Endometrium (tissue), 2 donors: ENCODE measurements at regions not wholly inside any gene's neighbourhood (a gene's known extent, or its start where the extent isn't known, plus 50 kb on each side); places are given as distances from the start of the nearest gene placed in this dataset.

Source experiments
- FAIRE-seq: peaks from 2 replicates; lab custom pipeline; 2012; peaks lifted over from hg19 to GRCh38; lab: Jason Lieb, UNC
- donor health status: control.
- donor health status: control.

DNA sequence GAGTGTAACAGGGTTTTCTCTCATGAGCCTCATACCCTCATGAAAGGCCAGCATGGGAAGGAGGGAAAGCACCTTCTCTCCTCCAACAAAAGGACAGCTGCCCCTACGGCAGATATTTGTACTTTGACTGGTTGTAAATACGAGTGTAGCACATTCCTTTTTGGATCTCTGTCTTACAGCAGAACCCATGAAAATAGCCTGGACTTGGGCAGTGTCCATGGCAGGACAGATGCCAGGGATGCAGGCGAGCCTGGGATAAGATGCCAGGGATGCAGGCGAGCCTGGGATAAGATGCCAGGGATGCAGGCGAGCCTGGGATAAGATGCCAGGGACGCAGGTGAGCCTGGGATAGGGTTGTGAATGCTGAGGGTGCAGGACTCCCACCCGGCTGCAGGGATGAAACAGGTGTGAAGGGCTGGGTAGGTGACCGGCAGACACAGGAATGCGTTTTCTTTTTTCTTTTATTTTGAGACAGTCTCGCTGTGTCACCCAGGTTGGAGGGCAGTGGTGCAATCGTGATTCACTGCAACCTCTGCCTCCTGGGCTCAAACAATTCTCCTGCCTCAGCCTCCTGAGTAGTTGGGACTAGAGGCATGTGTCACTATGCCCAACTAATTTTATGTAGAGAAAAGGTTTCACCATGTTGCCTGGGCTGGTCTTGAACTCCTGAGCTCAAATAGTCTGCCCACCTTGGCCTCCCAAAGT lies 120.0 kb downstream of the BEGAIN start:
- no peak for FAIRE-seq

- FAIRE-seq, result no peak
These were observed 119.3 kb downstream of the BEGAIN start for GRCh38 chr14:100467939-100468338.

GRCh38 chr14:100468557-100468956 lies 118.7 kb downstream of the BEGAIN start:
- FAIRE-seq, result no peak

GRCh38 chr14:100469632-100470522 lies 117.3 kb downstream of the BEGAIN start:
- no peak for FAIRE-seq

GRCh38 chr14:100470523-100470897 lies 116.7 kb downstream of the BEGAIN start:
- no peak for FAIRE-seq

- no peak for FAIRE-seq
These were observed 115.7 kb downstream of the BEGAIN start for GRCh38 chr14:100471441-100472093.

DNA sequence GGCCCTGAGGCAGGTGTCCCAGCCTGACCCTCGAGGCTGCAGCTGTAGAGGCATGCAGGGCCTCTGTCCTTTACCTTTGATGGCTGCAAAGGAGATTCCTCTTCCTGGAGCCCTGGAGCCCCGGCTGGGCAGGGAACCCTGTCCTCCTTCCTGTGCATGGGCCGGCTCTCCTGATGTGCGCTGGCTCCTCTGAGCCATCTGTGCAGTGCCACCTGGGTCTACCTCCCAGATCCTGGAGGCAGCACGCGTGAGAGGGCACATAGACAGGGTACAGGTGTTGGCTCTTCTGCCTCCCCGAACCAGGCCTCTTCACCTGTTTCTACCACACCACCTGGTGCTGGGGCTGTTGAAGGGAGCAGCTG lies 115.1 kb downstream of the BEGAIN start:
- FAIRE-seq, result no peak

DNA sequence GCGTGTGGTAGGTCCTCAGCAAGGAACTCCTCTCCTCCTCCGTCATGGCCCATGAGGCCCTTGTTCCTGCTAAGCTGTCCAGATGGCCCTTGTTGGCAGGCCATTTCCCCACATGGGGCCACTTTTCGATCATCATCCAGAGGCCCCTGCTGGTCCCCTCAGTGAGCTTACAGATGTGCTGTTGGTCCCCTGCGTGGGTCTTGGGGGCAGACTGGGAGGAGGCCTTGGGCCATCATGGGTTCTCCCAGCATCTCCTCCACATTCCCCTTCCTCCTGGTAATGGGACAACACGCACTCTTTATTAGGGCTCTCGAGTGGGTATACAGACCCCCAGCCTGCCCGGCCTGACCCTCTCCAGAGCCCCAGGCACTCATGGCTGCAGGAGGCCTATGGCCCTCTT lies 114.7 kb downstream of the BEGAIN start:
- no peak for FAIRE-seq

DNA sequence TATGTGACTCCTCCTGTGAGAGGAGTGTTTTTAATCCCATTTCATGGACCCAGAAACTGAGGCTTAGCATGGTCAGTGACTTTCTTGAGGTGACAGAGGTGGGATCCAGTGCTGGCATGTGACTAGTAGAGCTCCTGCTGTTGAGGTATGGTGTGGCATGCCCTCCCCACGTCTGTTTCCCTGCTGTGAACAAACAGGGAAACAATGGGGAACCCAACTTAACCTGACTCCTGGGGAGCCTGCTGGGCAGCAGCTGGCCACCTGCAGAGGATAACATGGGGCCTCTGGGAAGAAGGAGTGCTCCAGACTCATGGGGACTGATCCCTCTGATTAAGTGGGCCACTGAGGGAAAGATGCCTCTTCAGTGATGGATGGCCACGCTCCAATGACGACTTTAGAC lies 114.0 kb downstream of the BEGAIN start:
- no peak for FAIRE-seq

- no peak for FAIRE-seq
These were observed 113.0 kb downstream of the BEGAIN start for GRCh38 chr14:100474196-100474595.

GRCh38 chr14:100475268-100475667 lies 111.9 kb downstream of the BEGAIN start:
- no peak for FAIRE-seq

GRCh38 chr14:100476012-100476822 lies 111.0 kb downstream of the BEGAIN start:
- FAIRE-seq, result no peak

- FAIRE-seq, result no peak
These were observed 102.5 kb downstream of the BEGAIN start for GRCh38 chr14:100484531-100485267.

DNA sequence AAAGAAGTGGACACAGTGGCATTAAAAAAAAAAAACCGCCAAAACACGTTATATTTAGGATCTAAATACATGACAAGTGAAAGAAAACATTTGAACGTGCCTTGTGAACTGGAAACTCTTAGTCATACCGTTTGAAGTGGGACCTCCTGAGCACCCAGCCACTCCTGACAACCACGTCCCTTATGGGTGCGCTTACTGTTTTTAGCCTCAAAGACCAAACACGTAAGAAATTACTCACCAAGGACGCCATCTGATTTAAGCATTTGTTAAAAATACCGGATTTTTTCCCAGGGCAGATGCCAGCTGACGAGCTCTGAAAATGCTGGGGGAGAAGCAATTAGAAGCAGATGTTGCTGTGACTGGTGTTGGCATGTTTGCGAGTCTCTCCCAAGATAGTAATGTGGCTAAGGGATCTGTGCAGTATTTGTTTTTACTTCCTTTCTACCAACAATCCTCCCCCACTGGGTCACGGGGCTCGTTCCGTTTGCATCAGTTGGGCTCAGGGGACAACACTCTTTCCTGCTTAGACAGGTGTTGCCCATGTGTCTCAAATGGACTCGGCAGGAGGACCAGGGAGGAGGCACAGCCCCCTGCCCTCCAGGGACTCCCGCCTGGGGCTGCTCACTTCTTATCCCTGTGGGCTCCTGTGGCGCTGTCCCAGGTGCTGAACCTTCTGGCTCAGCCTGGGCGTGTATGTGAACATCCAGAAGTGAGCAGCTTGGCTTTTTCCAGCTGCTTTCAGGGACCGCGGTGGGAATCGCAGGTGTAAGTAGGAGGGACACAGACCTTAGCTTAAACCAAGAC lies 101.0 kb downstream of the BEGAIN start:
- FAIRE-seq, result peak; percentile 33
